Trophoblast cell (in vitro differentiated cells and primary cell): ENCODE measurements at regions not wholly inside any gene's neighbourhood (a gene's known extent, or its start where the extent isn't known, plus 50 kb on each side); places are given as distances from the start of the nearest gene placed in this dataset.

ENCODE experiments used
- DNase-seq, 2 donors: peaks; one replicate each; pipeline ENCODE4 v3.0.0-alpha.2; 2016
- H2AFZ ChIP-seq: 2 replicates; pipeline ENCODE4 v1.6.1; 2013; ENCODE audit warnings: low read length, moderate library complexity, mild to moderate bottlenecking; ENCODE audit not compliant: insufficient read depth, poor library complexity
- H2AK5ac ChIP-seq: 2 replicates; pipeline ENCODE4 v1.6.1; 2013; ENCODE audit warnings: mild to moderate bottlenecking, low read length
- H2BK120ac ChIP-seq: 2 replicates; pipeline ENCODE4 v1.6.1; 2013; ENCODE audit warnings: low read length, mild to moderate bottlenecking, moderate library complexity; ENCODE audit not compliant: insufficient read depth, poor library complexity
- H2BK12ac ChIP-seq: 2 replicates; pipeline ENCODE4 v1.6.1; 2013; ENCODE audit warnings: mild to moderate bottlenecking, low read length, moderate library complexity
- H2BK5ac ChIP-seq: 2 replicates; pipeline ENCODE4 v1.6.1; 2013; ENCODE audit warnings: low read length, low read depth, moderate library complexity, mild to moderate bottlenecking; ENCODE audit not compliant: poor library complexity
- H3K14ac ChIP-seq: 2 replicates; pipeline ENCODE4 v1.6.1; 2013; ENCODE audit warnings: mild to moderate bottlenecking, low read length
- H3K18ac ChIP-seq: 2 replicates; pipeline ENCODE4 v1.6.1; 2013; ENCODE audit warnings: mild to moderate bottlenecking, low read length
- H3K23ac ChIP-seq: 2 replicates; pipeline ENCODE4 v1.6.1; 2013; ENCODE audit warnings: low read length
- H3K27ac ChIP-seq: 2 replicates; pipeline ENCODE4 v1.5.1; 2013; ENCODE audit warnings: low read depth, mild to moderate bottlenecking, inconsistent platforms, low read length, moderate library complexity
- H3K27me3 ChIP-seq: 2 replicates; pipeline ENCODE4 v1.6.1; 2013; ENCODE audit warnings: inconsistent platforms, mild to moderate bottlenecking, low read length, moderate library complexity; ENCODE audit not compliant: insufficient read depth
- H3K36me3 ChIP-seq, 2 experiments: 1 replicate in 1 of 2; 2 replicates in 1 of 2; pipeline ENCODE4 v1.6.1; 2013; ENCODE audit warnings: low read length in 2 of 2, mild to moderate bottlenecking in 2 of 2, moderate library complexity in 1 of 2; ENCODE audit not compliant: insufficient read depth in 2 of 2, control insufficient read depth in 1 of 2
- H3K4ac ChIP-seq: 2 replicates; pipeline ENCODE4 v1.6.1; 2013; ENCODE audit warnings: low read depth, mild to moderate bottlenecking, low read length, moderate library complexity
- H3K4me1 ChIP-seq, 2 experiments: 1 replicate in 1 of 2; 2 replicates in 1 of 2; pipeline ENCODE4 v1.6.1; 2013; ENCODE audit warnings: low read length in 2 of 2, mild to moderate bottlenecking in 2 of 2, moderate library complexity in 1 of 2; ENCODE audit not compliant: insufficient read depth in 2 of 2, control insufficient read depth in 1 of 2
- H3K4me2 ChIP-seq: 2 replicates; pipeline ENCODE4 v1.6.1; 2013; ENCODE audit warnings: inconsistent platforms, mild to moderate bottlenecking, low read length, moderate library complexity
- H3K4me3 ChIP-seq: 2 replicates; pipeline ENCODE4 v1.5.1; 2013; ENCODE audit warnings: mild to moderate bottlenecking, low read depth, low read length, inconsistent platforms
- H3K79me1 ChIP-seq: one replicate; pipeline ENCODE4 v1.6.1; 2013; ENCODE audit warnings: low read length
- H3K79me2 ChIP-seq: 2 replicates; pipeline ENCODE4 v1.6.1; 2013; ENCODE audit warnings: low read length, mild to moderate bottlenecking; ENCODE audit not compliant: control insufficient read depth, insufficient read depth, poor library complexity
- H3K9ac ChIP-seq: 2 replicates; pipeline ENCODE4 v1.6.1; 2013; ENCODE audit warnings: mild to moderate bottlenecking, low read length
- H3K9me3 ChIP-seq: 2 replicates; pipeline ENCODE4 v1.6.1; 2013; ENCODE audit warnings: low read depth, mild to moderate bottlenecking, control low read depth, inconsistent platforms, low read length; ENCODE audit not compliant: insufficient read depth
- H4K12ac ChIP-seq: 2 replicates; pipeline ENCODE4 v1.6.1; 2013; ENCODE audit warnings: low read depth, mild to moderate bottlenecking, low read length, moderate library complexity
- H4K8ac ChIP-seq: 2 replicates; pipeline ENCODE4 v1.6.1; 2013; ENCODE audit warnings: low read depth, mild to moderate bottlenecking, low read length, moderate library complexity
- H4K91ac ChIP-seq: one replicate; pipeline ENCODE4 v1.6.1; 2013; ENCODE audit warnings: low read depth, mild to moderate bottlenecking, low read length, moderate library complexity
- WGBS: extraction: QIAGEN DNeasy Blood & Tissue Kit; methylation state at CpG from one replicate; pipeline ENCODE4 v1.1.7; 2013; ENCODE audit warnings: missing lambda C conversion rate; ENCODE audit not compliant: insufficient read length, insufficient coverage; ENCODE audit errors: extremely low coverage; 5-methylcytosine and 5-hydroxymethylcytosine counted together

DNA sequence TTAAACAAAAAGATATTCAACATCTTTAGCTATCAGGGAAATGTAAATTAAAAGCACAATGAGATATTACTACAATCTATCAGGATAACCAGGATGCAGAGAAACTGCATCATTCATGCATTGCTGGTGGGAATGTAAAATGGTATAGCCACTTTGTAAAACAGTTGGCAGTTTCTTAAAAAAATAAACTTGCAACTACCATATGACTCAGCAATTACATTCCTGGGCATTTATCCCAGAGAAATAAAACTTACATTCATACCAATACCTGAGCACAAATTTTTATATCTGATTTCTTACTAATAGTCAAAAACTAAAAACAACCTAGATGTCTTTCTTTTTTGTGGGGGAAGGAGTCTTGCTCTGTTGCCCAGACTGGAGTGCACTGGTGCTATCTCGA lies 190.3 kb upstream of the TAB2 start:
- H3K79me2 ChIP-seq, result no peaks in the 10 kb centered on the region
- no peak overlapping the region for H4K12ac ChIP-seq
- H3K18ac ChIP-seq, result no peak overlapping the region
- no peak overlapping the region for H3K27ac ChIP-seq
- H3K27me3 ChIP-seq, result no peaks in the 10 kb centered on the region
- no peak overlapping the region for H2BK120ac ChIP-seq
- no peak overlapping the region for H3K4me3 ChIP-seq
- no peak overlapping the region for H3K4me2 ChIP-seq
- no peaks in the 10 kb centered on the region for H3K79me1 ChIP-seq
- no peak overlapping the region for H2BK5ac ChIP-seq
- peaks cover 12% of the 10 kb centered on the region in 2 experiments for H3K4me1 ChIP-seq
- no peak overlapping the region for H3K23ac ChIP-seq
- H4K91ac ChIP-seq, result no peak overlapping the region
- no peak overlapping the region for H2AFZ ChIP-seq
- H2AK5ac ChIP-seq, result no peak overlapping the region
- no peaks in the 10 kb centered on the region for H3K36me3 ChIP-seq
- no CpG with 5 or more reads among the region's 1 CpG for WGBS
- no peak overlapping the region for H4K8ac ChIP-seq
- H3K4ac ChIP-seq, result no peak overlapping the region
- DNase-seq, result no peak
- H3K14ac ChIP-seq, result no peak overlapping the region
- no peak overlapping the region for H3K9ac ChIP-seq
- H2BK12ac ChIP-seq, result no peak overlapping the region
- no peaks in the 10 kb centered on the region for H3K9me3 ChIP-seq

DNA sequence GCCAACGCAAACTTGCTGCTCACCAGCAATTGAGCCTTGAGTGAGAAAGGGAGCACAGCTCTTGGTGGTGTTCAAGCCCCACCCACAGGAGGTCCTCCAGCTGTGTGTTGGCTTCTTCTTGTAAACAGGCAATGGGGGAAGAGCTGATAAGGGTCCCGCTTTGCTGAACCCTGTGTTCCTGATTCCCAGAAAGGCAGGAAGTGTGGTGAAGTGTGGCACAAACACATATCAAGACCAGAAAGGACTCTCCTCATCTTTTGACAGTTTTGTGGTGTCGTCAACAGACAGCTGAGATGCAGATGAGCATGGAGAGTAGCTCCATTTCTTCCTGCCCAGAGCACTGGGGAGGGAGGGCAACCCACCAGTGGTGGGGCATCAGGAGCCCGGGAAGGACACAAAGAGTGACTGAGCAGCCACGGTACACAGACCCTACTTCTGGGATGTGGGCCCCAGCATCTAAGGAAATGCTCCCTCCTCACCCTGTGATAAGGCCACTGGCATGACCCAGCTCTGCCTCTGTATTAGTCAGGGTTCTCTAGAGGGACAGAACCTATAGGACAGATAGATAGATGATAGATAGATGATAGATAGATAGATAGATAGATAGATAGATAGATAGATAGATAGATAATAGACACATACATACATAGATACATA lies 188.9 kb upstream of the TAB2 start:
- Histone ChIP-seq H2AK5ac (no peak overlapping the region), H3K4me1 (peaks cover 15 to 19% of the 10 kb centered on the region in 2 experiments), H2AFZ (no peak overlapping the region), H3K36me3 (no peaks in the 10 kb centered on the region), H3K18ac (no peak overlapping the region), H4K8ac (no peak overlapping the region), H3K27me3 (no peaks in the 10 kb centered on the region), H3K79me2 (no peaks in the 10 kb centered on the region), H3K9me3 (no peaks in the 10 kb centered on the region), H2BK12ac (no peak overlapping the region), H3K27ac (no peak overlapping the region), H2BK5ac (no peak overlapping the region), H2BK120ac (no peak overlapping the region), H4K91ac (no peak overlapping the region), H3K14ac (no peak overlapping the region), H3K4ac (no peak overlapping the region), H3K4me3 (no peak overlapping the region), H3K23ac (no peak overlapping the region), H3K4me2 (no peak overlapping the region), H4K12ac (no peak overlapping the region), H3K79me1 (no peaks in the 10 kb centered on the region), H3K9ac (no peak overlapping the region)
- WGBS, result no CpG with 5 or more reads among the region's 5 CpGs
- DNase-seq, result no peak

DNA sequence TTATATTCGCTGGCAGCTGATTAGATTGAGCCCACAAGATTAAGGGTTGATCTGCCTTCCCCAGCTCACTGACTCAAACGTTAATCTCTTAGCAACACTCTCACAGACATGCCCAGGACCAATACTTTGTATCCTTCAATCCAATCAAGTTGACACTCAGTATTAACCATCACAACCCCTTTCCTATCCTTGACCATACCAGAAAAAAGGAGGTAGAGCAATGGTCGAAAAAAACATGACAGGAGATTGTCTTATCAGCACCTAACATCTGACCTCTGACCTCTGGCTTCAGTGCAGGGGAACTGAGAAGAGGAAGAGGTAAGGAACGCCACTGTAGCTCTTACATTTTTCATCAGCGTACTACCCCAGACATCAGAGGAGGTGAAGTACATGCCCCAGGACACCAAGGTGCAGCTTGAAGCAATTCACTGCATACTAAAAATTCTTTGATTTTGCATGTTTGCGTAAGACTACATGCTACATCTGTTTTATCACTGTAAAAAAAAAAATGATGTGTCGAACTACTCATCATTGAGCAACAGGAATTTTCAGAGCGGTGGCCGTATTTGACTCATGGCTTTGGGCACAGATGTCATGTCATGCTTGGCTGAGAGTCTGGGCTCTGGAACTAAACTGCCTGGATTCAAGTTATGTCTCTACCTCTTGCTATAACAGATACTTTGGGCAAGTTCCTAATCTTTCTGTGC lies 188.0 kb upstream of the TAB2 start:
- Histone ChIP-seq H2BK12ac (no peak overlapping the region), H3K14ac (no peak overlapping the region), H3K4me1 (peaks cover 15 to 19% of the 10 kb centered on the region in 2 experiments), H3K9me3 (no peaks in the 10 kb centered on the region), H3K27me3 (no peaks in the 10 kb centered on the region), H4K8ac (no peak overlapping the region), H3K18ac (no peak overlapping the region), H3K27ac (peak overlapping the region; percentile 18), H4K12ac (no peak overlapping the region), H3K79me2 (no peaks in the 10 kb centered on the region), H3K79me1 (no peaks in the 10 kb centered on the region), H2AFZ (no peak overlapping the region), H3K4ac (no peak overlapping the region), H3K36me3 (no peaks in the 10 kb centered on the region), H3K4me3 (no peak overlapping the region), H2AK5ac (no peak overlapping the region), H2BK120ac (no peak overlapping the region), H3K9ac (no peak overlapping the region), H2BK5ac (no peak overlapping the region), H4K91ac (no peak overlapping the region), H3K4me2 (no peak overlapping the region), H3K23ac (no peak overlapping the region)
- DNase-seq, result peak; percentile 89 to 98
- no CpG with 5 or more reads among the region's 9 CpGs for WGBS

DNA sequence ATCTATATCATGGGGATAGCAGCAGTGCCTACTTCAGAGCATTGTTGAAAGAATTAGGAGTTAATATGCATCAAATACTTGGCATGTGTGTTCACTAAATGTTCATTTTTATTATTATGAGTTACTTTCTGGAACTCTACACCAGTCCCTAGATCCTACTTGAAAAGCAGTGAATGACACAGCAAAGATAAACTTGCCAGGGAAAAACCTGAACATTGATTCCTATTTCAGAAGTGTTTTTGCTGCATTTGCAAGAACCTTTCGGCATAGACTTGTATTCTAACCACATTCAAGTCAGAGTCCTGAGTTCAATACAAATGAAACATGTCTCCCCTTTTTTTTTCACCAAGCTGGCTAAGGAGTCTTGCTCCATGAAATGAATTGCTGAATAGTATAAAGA lies 187.4 kb upstream of the TAB2 start:
- Histone ChIP-seq H3K4ac (no peak overlapping the region), H2BK5ac (no peak overlapping the region), H3K23ac (no peak overlapping the region), H3K27me3 (no peaks in the 10 kb centered on the region), H3K27ac (peak overlapping the region; percentile 18), H2AK5ac (no peak overlapping the region), H4K8ac (no peak overlapping the region), H3K14ac (no peak overlapping the region), H3K9ac (no peak overlapping the region), H2BK120ac (no peak overlapping the region), H3K36me3 (no peaks in the 10 kb centered on the region), H2AFZ (no peak overlapping the region), H4K12ac (no peak overlapping the region), H3K4me3 (no peak overlapping the region), H4K91ac (no peak overlapping the region), H3K9me3 (no peaks in the 10 kb centered on the region), H3K4me1 (peaks cover 15 to 19% of the 10 kb centered on the region in 2 experiments), H3K18ac (no peak overlapping the region), H3K4me2 (no peak overlapping the region), H3K79me2 (no peaks in the 10 kb centered on the region), H2BK12ac (no peak overlapping the region), H3K79me1 (no peaks in the 10 kb centered on the region)
- WGBS, result no CpG with 5 or more reads among the region's 1 CpG
- no peak for DNase-seq
